GM21786 (cell line): ENCODE measurements at regions not wholly inside any gene's neighbourhood (a gene's known extent, or its start where the extent isn't known, plus 50 kb on each side); places are given as distances from the start of the nearest gene placed in this dataset.

Source experiments
- ATAC-seq: cut with Tn5 transposase; IDR thresholded peaks from one replicate; pipeline ENCODE4 v1.9.1; 2021; ENCODE audit not compliant: unreplicated experiment

DNA sequence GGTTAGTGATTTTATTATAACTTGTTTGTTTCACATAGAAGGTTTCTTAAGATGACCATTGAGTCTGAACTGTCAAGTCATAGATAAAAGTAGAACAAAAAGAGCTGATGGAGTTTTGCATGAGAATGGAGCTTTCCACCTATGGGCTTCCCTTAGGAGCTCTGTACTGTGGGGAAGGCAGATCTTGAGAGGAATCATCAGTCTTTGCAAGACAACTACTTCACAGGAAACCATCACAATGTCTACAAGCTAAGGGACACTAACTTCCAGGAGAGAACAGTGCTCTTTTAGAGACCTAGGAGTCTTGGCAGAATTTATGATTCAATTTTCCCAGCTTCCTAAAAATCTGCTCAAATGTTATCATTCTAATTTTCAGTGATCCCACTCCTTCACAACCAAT lies 78.2 kb downstream of the FBXO5 start:
- no peak for ATAC-seq

DNA sequence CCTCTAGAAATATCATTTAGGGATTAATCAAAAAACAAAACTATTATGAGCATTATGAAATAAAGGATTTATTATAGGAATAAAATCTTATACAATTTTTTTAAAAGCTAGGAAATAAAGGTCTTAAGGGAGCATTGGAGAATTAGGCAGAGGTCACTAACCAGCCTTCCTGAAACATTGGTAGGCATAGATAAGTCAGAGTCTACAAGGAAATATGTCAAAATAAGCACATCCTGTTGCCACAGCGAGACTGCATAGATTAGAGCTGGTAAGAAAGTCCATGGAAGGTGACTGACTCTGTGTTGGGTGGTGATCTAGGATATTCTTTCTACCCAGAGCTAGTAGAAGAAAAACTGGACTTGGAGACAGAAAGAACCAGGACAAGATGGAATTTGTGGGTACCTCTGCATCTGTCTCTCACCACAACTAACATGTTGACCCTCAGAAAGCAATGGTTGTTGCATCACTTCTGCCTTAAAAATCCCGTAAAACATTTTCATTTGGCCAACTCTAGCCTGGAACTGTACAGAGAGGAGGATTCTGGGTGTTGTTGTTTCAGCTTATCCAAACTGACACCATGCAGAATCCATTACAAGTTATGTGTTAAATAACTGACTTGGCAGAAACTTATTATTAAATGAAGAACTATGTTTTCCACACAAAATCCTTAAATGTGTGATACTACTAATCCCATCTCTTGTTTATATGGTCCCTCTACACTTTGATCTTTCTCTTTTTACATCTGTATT lies 77.1 kb downstream of the FBXO5 start:
- no peak for ATAC-seq

DNA sequence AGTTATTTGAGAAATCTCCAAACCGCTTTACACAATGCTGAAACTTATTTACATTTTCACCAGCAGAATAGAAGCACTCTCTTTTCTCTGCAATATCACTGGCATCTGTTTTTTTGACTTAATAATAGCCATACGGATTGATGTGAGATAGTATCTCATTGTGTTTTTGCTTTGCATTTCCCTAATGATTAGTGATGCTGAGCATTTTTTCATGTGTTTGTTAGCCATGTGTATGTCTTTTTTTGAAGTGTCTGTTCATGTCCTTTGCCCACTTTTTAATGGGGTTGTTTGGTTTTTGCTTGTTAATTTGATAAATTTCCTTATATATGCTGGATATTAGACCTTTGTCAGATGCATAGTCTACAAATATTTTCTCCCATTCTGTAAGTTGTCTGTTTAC lies 73.6 kb downstream of the FBXO5 start:
- ATAC-seq, result no peak

DNA sequence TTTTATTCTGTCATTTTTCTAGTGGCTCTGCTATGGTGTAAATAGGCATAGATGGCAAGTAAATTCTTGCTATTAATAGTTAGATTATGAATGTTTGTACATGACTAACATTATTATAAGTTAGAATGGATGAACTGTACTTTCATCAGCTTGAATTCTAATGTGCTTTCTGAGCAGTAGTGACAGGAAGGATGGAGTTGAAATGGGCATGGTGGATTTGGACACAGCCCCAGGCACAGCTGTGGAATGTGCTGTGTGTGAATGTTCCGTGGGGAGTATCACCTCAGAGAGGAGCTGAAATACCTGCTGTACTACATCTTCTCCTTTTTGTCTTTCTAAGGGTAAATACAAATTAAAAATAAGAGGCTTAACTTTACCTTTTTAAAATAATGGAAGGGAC lies 66.8 kb downstream of the FBXO5 start:
- ATAC-seq, result no peak

DNA sequence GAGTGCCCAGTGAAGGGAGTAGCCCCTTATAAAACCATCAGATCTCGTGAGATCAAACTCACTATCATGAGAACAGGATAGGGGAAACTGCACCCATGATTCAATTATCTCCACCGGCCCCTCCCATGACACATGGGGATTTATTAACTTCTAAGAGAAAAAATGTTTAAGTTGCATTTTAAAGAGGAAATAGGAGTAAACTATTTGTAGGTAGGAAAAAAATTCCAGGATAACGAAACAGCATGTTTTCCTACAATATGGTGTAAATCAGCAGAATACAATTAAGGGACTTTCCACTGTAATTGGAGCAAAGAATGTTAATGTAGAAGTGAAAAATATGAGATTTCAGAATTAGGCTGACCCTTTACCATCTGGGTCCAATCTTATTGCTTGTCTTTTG lies 63.9 kb downstream of the FBXO5 start:
- no peak for ATAC-seq

DNA sequence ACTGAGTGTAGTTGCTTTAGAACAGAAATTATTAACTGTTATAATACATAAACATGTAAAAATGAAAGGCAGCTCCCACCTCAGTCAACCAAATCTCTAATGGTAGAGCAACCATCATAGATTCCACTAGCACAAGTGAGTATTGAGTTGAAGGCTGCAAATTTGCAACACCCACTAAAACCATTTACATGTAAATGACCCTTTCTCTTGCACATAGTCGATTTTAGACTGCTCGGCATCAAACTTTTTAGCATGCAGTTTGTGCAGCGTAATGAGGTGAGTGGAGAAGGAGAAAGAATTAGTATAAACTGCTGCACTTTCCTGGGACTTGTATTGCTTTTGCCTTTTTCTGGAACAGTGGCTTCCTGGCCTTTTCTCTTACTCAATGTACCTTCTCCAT lies 62.8 kb downstream of the FBXO5 start:
- no peak for ATAC-seq
